H1 (cell line): ENCODE measurements at regions not wholly inside any gene's neighbourhood (a gene's known extent, or its start where the extent isn't known, plus 50 kb on each side); places are given as distances from the start of the nearest gene placed in this dataset.

Experiments used
- CTCF ChIA-PET: fragments of 300-600 bp; sonication (Branson Sonifier 250); formaldehyde crosslinking; loops from one replicate; lab custom pipeline; 2021; ENCODE audit not compliant: partially characterized antibody; lab: Charles Lee
- POLR2A ChIA-PET: fragments of 300-600 bp; sonication (Branson Sonifier 250); formaldehyde crosslinking; loops from one replicate; lab custom pipeline; 2021; ENCODE audit warnings: inconsistent platforms; ENCODE audit not compliant: partially characterized antibody; lab: Charles Lee
- DNase-seq, 2 experiments: peaks; one replicate each; pipeline versions ENCODE4 v3.0.0 to v3.0.0-alpha.2; 2010 to 2022; ENCODE audit warnings: low spot score in 2 of 2, low read depth in 1 of 2, mixed read lengths in 1 of 2
- FAIRE-seq: peaks from 2 replicates; lab custom pipeline; 2011; peaks lifted over from hg19 to GRCh38; lab: Jason Lieb, UNC
- H2AFZ ChIP-seq: 2 replicates; pipeline ENCODE4 v1.8.1; 2012; ENCODE audit warnings: low read length, inconsistent platforms
- H2AK5ac ChIP-seq: 2 replicates; pipeline ENCODE4 v1.6.1; 2013; ENCODE audit warnings: low read depth, low read length
- H2BK120ac ChIP-seq: replicated peaks from 2 replicates; pipeline ENCODE3; 2013; ENCODE audit warnings: low read depth, low read length, inconsistent platforms
- H2BK12ac ChIP-seq: 2 replicates; pipeline ENCODE4 v1.6.1; 2013; ENCODE audit warnings: low read depth, low read length
- H2BK15ac ChIP-seq: 2 replicates; pipeline ENCODE4 v1.6.1; 2013; ENCODE audit warnings: low read length
- H2BK20ac ChIP-seq: 2 replicates; pipeline ENCODE4 v1.6.1; 2013; ENCODE audit warnings: low read length
- H2BK5ac ChIP-seq: 2 replicates; pipeline ENCODE4 v1.6.1; 2013; ENCODE audit warnings: low read depth, low read length
- H3K14ac ChIP-seq: 2 replicates; pipeline ENCODE4 v1.6.1; 2013; ENCODE audit warnings: inconsistent platforms; ENCODE audit not compliant: insufficient read length
- H3K18ac ChIP-seq: 2 replicates; pipeline ENCODE4 v1.6.1; 2013; ENCODE audit warnings: low read length; ENCODE audit errors: extremely low read depth
- H3K23ac ChIP-seq: 2 replicates; pipeline ENCODE4 v1.6.1; 2013; ENCODE audit warnings: inconsistent platforms; ENCODE audit not compliant: insufficient read length
- H3K23me2 ChIP-seq: 2 replicates; pipeline ENCODE4 v1.6.1; 2013; ENCODE audit warnings: low read depth, low read length
- H3K27ac ChIP-seq: 2 replicates; pipeline ENCODE4 v1.6.1; 2011; ENCODE audit warnings: low read depth, low read length, inconsistent platforms
- H3K27me3 ChIP-seq, 4 experiments: replicated peaks in 1 of 4; 1 replicate in 1 of 4; 2 replicates in 3 of 4; pipeline versions ENCODE4 v1.6.1 to v1.8.1; 2011 to 2013; ENCODE audit warnings: low read length in 3 of 4, mild to moderate bottlenecking in 3 of 4, inconsistent platforms in 2 of 4, mixed read lengths in 2 of 4, moderate library complexity in 1 of 4; ENCODE audit not compliant: control insufficient read depth in 3 of 4, insufficient read depth in 3 of 4; ENCODE audit errors: extremely low read depth in 1 of 4
- H3K36me3 ChIP-seq, 4 experiments: 2 replicates each; pipeline versions ENCODE4 v1.6.1 to v1.8.1; 2011 to 2013; ENCODE audit warnings: mild to moderate bottlenecking in 4 of 4, low read length in 3 of 4, moderate library complexity in 2 of 4, control low read depth in 1 of 4, inconsistent platforms in 1 of 4; ENCODE audit not compliant: insufficient read depth in 4 of 4, control insufficient read depth in 2 of 4
- H3K4ac ChIP-seq: replicated peaks from 2 replicates; pipeline ENCODE3; 2013; ENCODE audit warnings: low read length, low read depth, mixed read lengths, inconsistent platforms; ENCODE audit not compliant: insufficient read length
- H3K4me1 ChIP-seq, 4 experiments: replicated peaks in 1 of 4; 1 replicate in 1 of 4; 2 replicates in 3 of 4; pipeline versions ENCODE4 v1.6.1 to v1.8.1; 2011 to 2013; ENCODE audit warnings: low read length in 3 of 4, inconsistent platforms in 2 of 4, mixed read lengths in 1 of 4; ENCODE audit not compliant: insufficient read depth in 4 of 4, control insufficient read depth in 3 of 4
- H3K4me2 ChIP-seq, 2 experiments: 2 replicates each; pipeline versions ENCODE4 v1.6.1 to v1.8.1; 2011 to 2013; ENCODE audit warnings: low read depth in 2 of 2, low read length in 2 of 2, control low read depth in 1 of 2, inconsistent platforms in 1 of 2, mild to moderate bottlenecking in 1 of 2; ENCODE audit not compliant: insufficient read depth in 1 of 2
- H3K4me3 ChIP-seq, 4 experiments: fragments of 200-600, 300-600 bp in 1 of 4; sonication (generic), shearing (Covaris generic), sonication (Bioruptor Twin) in 1 of 4; 2 replicates each; pipeline versions ENCODE4 v1.5.1 to v1.8.1; 2011 to 2016; ENCODE audit warnings: low read length in 4 of 4, low read depth in 3 of 4, control low read depth in 2 of 4, inconsistent platforms in 2 of 4, mild to moderate bottlenecking in 2 of 4, mixed read lengths in 1 of 4, moderate library complexity in 1 of 4; ENCODE audit not compliant: insufficient read depth in 2 of 4; ENCODE audit errors: extremely low read depth in 1 of 4
- H3K56ac ChIP-seq: replicated peaks from 2 replicates; pipeline ENCODE3; 2013; ENCODE audit warnings: low read depth, mild to moderate bottlenecking, mixed read lengths, low read length, inconsistent platforms; ENCODE audit not compliant: insufficient read length
- H3K79me1 ChIP-seq: 2 replicates; pipeline ENCODE4 v1.6.1; 2013; ENCODE audit warnings: low read depth, low read length, control low read depth
- H3K79me2 ChIP-seq, 2 experiments: 2 replicates each; pipeline versions ENCODE4 v1.6.1 to v1.8.1; 2012 to 2013; ENCODE audit warnings: low read length in 2 of 2, mild to moderate bottlenecking in 2 of 2, inconsistent platforms in 1 of 2; ENCODE audit not compliant: insufficient read depth in 2 of 2, control insufficient read depth in 1 of 2
- H3K9ac ChIP-seq, 4 experiments: replicated peaks in 1 of 4; 1 replicate in 1 of 4; 2 replicates in 3 of 4; pipeline versions ENCODE4 v1.6.1 to v1.8.1; 2011 to 2013; ENCODE audit warnings: low read depth in 3 of 4, low read length in 3 of 4, control low read depth in 2 of 4, mild to moderate bottlenecking in 2 of 4, moderate library complexity in 2 of 4, inconsistent platforms in 1 of 4; ENCODE audit errors: extremely low read depth in 1 of 4
- H3K9me3 ChIP-seq, 2 experiments: 2 replicates each; pipeline versions ENCODE4 v1.6.1 to v1.8.1; 2012 to 2013; ENCODE audit warnings: mild to moderate bottlenecking in 2 of 2, moderate library complexity in 2 of 2, control low read depth in 1 of 2, inconsistent platforms in 1 of 2, low read depth in 1 of 2, low read length in 1 of 2, mixed read lengths in 1 of 2; ENCODE audit not compliant: insufficient read depth in 2 of 2
- H4K20me1 ChIP-seq, 2 experiments: replicated peaks in 1 of 2; 2 replicates each; pipeline versions ENCODE3 to v1.8.1; 2011 to 2013; ENCODE audit warnings: inconsistent platforms in 2 of 2, low read length in 2 of 2, mild to moderate bottlenecking in 1 of 2; ENCODE audit not compliant: insufficient read depth in 2 of 2, control insufficient read depth in 1 of 2
- H4K5ac ChIP-seq: 2 replicates; pipeline ENCODE4 v1.6.1; 2013; ENCODE audit warnings: low read length, low read depth, mixed read lengths, inconsistent platforms; ENCODE audit not compliant: insufficient read length
- H4K8ac ChIP-seq: 2 replicates; pipeline ENCODE4 v1.8.0; 2013; ENCODE audit warnings: mild to moderate bottlenecking, moderate library complexity, low read length, inconsistent platforms; ENCODE audit not compliant: insufficient read depth; ENCODE audit errors: extremely low read depth
- H4K91ac ChIP-seq: replicated peaks from 2 replicates; pipeline ENCODE3; 2013; ENCODE audit warnings: low read length, mixed read lengths, inconsistent platforms; ENCODE audit not compliant: insufficient read length
- EGR1 ChIP-seq: IDR thresholded peaks from 2 replicates; pipeline ENCODE4 v1.6.1; 2011; ENCODE audit warnings: low read depth, low read length, borderline replicate concordance
- EP300 ChIP-seq, 2 experiments: IDR thresholded peaks; 1 replicate in 1 of 2; 2 replicates in 1 of 2; pipeline ENCODE4 v1.6.1; 2011 to 2012; ENCODE audit warnings: low read depth in 2 of 2, low read length in 2 of 2, mild to moderate bottlenecking in 2 of 2, borderline replicate concordance in 1 of 2, inconsistent platforms in 1 of 2, moderate library complexity in 1 of 2
- HDAC2 ChIP-seq, 2 experiments: fragments of 300-600 bp in 1 of 2; sonication (generic) in 1 of 2; IDR thresholded peaks; 2 replicates each; pipeline ENCODE4 v1.6.1; 2011 to 2012; ENCODE audit warnings: low read depth in 2 of 2, low read length in 2 of 2, mild to moderate bottlenecking in 2 of 2, moderate library complexity in 2 of 2, borderline replicate concordance in 1 of 2, inconsistent platforms in 1 of 2
- RFX5 ChIP-seq: IDR thresholded peaks from 2 replicates; pipeline ENCODE4 v1.6.1; 2011; ENCODE audit warnings: low read depth, low read length, improper control_type of control experiment, borderline replicate concordance
- SP4 ChIP-seq: IDR thresholded peaks from 2 replicates; pipeline ENCODE4 v1.6.1; 2012; ENCODE audit warnings: low read length, inconsistent platforms
- WGBS, 2 experiments: shearing (Covaris generic) in 1 of 2; methylation state at CpG; one replicate each; pipeline versions ENCODE4 v1.1.6 to v1.1.7; 2013 to 2015; ENCODE audit warnings: low lambda C conversion rate in 2 of 2, mixed read lengths in 2 of 2, inconsistent platforms in 1 of 2, low coverage in 1 of 2, missing lambda C conversion rate in 1 of 2; ENCODE audit not compliant: insufficient replicate concordance in 2 of 2, insufficient coverage in 1 of 2, insufficient read length in 1 of 2; ENCODE audit errors: extremely low coverage in 1 of 2, missing lambda C conversion rate in 1 of 2; 5-methylcytosine and 5-hydroxymethylcytosine counted together

DNA sequence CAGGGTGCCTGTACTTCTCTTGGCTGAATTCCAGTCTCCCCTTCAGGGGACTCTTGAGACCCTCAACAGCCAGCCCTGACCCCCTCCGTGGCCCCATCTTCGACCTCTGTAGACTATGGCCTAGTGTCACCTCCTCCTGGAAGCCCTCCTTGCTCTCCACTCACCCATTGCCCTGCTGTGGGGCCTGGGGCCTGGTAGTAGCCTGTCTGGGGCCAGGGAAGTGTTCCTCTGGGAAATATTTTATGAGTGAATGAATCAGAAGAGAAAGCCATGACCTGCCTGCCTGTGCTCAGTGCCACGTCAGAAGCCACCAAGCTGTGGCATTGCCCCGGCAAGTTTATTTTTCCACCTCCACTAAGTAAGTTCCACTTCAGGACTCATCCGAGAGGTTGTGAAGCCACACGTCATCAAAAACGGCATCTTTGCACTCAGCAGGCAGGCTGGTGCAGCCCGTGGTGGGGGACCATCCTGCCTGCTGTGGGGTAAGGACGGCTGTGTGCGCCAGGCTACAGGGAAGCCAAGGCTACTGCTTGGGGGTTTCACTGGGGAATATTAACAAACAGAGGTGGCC is 59.6 kb upstream of the PPARA start:
- DNase-seq: no peak
- Histone ChIP-seq H4K20me1 (peaks cover 0 to 5% of the 10 kb centered on the region in 2 experiments), H3K4me1 (no peaks in the 10 kb centered on the region), H3K9me3 (no peaks in the 10 kb centered on the region), H3K79me2 (peaks cover 0 to 8% of the 10 kb centered on the region in 2 experiments; a peak in 2 of 4 replicates), H4K5ac (no peak overlapping the region), H3K23me2 (no peaks in the 10 kb centered on the region), H4K8ac (no peak overlapping the region), H3K18ac (no peak overlapping the region), H3K4me3 (no peak overlapping the region), H2BK20ac (no peak overlapping the region)
- TF ChIP-seq EP300 (IDR thresholded peaks at IDR 0.05; ENCODE audit: borderline replicate concordance in 1 of 2, low read depth in 2 of 2, low read length in 2 of 2) (no peak), RFX5 (no peak), HDAC2 (IDR thresholded peaks at IDR 0.05; ENCODE audit: borderline replicate concordance in 1 of 2, low read depth in 2 of 2, low read length in 2 of 2) (no peak), EGR1 (no peak), SP4 (no peak)
- TF ChIP-seq, all 59 proteins: peak for 0
- Histone ChIP-seq H3K36me3 (no peaks in the 10 kb centered on the region), H3K23ac (no peak overlapping the region), H3K4ac (no peak overlapping the region), H3K27me3 (no peaks in the 10 kb centered on the region), H3K79me1 (peaks cover 4% of the 10 kb centered on the region; the same call in 1 of the 2 replicates), H3K27ac (no peak overlapping the region), H2AK5ac (no peak overlapping the region), H3K14ac (no peak overlapping the region), H2BK12ac (no peak overlapping the region), H2BK15ac (no peak overlapping the region), H3K56ac (no peak overlapping the region), H3K9ac (no peak overlapping the region), H3K4me2 (no peak overlapping the region), H2BK5ac (0 out of 2 replicates have a peak overlapping the region, but pooled peaks have one; percentile 24), H2AFZ (no peak overlapping the region), H2BK120ac (no peak overlapping the region), H4K91ac (no peak overlapping the region)
- POLR2A ChIA-PET: interaction anchor here (0.7 kb wide), 1 partner anchor 21 kb away, joined by 5 read pairs; no protein-coding TSS in a partner anchor
- no peak for FAIRE-seq
- 78% methylated on average over 10 of the region's 10 CpGs; no CpG with 5 or more reads in 1 of the 2 experiments for WGBS, 2 experiments
- CTCF ChIA-PET: interaction anchor here (0.8 to 1.2 kb wide), 3 partner anchors 10 to 83 kb away, joined by 3 to 4 read pairs (median 3); no protein-coding TSS in a partner anchor
